ENCODE measurements at regions not wholly inside any gene's neighbourhood (a gene's known extent, or its start where the extent isn't known, plus 50 kb on each side); places are given as distances from the start of the nearest gene placed in this dataset.

DNA sequence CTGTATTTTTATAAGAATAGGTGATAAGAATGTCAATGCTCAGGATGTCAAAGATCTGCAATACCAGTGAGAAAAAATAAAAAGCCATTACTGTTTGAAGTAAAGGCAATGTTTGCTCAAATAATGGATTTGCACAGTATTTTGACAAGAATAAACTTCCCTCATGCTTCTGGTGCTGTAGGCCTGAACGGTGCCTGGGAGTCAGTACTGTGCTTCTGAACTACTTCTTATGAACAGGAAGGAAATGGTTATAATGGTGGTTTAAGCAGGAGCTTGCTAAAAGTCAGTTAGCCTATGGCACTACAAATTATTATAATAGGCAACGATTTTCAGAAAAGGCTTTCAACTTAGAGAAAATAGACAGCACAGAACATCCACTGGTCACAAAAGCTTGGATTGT is 548.3 kb upstream of the CDH18 start:
- Mint-ChIP-seq H3K27me3 (no peaks in the 10 kb centered on the region), H3K4me1 (ENCODE audit: low read depth) (peaks cover 4% of the 10 kb centered on the region), H3K27ac (no peak overlapping the region), H3K9me3 (ENCODE audit: low read depth) (peaks cover 5% of the 10 kb centered on the region), H3K36me3 (ENCODE audit: insufficient read depth) (peaks cover 2% of the 10 kb centered on the region), H3K4me3 (ENCODE audit: low read depth) (no peak overlapping the region)
- TF ChIP-seq, protein P1, sequence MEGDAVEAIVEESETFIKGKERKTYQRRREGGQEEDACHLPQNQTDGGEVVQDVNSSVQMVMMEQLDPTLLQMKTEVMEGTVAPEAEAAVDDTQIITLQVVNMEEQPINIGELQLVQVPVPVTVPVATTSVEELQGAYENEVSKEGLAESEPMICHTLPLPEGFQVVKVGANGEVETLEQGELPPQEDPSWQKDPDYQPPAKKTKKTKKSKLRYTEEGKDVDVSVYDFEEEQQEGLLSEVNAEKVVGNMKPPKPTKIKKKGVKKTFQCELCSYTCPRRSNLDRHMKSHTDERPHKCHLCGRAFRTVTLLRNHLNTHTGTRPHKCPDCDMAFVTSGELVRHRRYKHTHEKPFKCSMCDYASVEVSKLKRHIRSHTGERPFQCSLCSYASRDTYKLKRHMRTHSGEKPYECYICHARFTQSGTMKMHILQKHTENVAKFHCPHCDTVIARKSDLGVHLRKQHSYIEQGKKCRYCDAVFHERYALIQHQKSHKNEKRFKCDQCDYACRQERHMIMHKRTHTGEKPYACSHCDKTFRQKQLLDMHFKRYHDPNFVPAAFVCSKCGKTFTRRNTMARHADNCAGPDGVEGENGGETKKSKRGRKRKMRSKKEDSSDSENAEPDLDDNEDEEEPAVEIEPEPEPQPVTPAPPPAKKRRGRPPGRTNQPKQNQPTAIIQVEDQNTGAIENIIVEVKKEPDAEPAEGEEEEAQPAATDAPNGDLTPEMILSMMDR (IDR thresholded peaks at IDR 0.05; ENCODE audit: unreplicated experiment): no peak
- no peak for DNase-seq (ENCODE audit: low spot score, unreplicated experiment)

DNA sequence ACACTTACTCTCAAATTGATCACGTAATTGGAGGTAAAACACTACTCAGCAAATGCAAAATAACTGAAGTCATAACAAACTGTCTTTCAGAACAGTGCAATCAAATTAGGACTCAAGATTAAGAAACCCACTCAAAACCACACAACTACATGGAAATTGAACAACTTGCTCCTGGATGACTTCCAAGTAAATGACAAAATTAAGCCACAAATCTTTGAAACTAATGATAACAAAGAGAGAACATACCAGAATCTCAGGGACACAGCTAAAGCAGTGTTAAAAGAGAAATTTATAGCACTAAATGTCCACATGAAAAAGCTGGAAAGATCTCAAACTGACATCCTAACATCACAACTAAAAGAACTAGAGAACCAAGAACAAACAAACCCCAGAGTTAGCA is 540.5 kb upstream of the CDH18 start:
- Mint-ChIP-seq H3K36me3 (ENCODE audit: insufficient read depth) (peaks cover 5% of the 10 kb centered on the region), H3K4me3 (ENCODE audit: low read depth) (no peak overlapping the region), H3K9me3 (ENCODE audit: low read depth) (peaks cover 35% of the 10 kb centered on the region), H3K4me1 (ENCODE audit: low read depth) (no peaks in the 10 kb centered on the region), H3K27me3 (no peaks in the 10 kb centered on the region), H3K27ac (no peak overlapping the region)
- DNase-seq (ENCODE audit: low spot score, unreplicated experiment): no peak
- TF ChIP-seq, protein P1 (IDR thresholded peaks at IDR 0.05; ENCODE audit: unreplicated experiment): no peak

DNA sequence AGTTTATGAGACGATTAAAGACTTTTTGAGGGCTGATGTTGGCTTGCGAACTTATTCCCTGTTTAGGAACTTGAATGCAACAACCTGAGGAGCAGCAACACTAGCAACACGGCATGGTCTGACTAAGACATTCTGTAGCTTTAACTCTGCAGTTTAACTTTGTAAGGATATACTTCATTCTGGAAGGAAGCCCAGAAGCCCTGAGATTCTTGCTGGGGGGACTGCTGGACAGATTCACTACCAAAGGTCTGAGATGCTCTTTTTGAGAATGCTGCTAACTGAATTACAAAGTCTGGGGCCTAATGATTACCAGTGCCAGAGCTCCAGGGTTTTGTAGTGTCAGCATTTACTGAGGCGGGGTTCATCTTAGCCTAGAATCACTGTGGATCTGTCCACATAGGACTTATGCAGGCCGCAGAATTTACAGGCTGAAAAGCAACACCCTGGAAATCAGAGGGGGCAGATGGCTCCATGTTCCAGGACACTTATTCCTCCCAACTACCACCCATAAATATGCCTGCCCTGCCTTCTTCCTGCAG is 537.1 kb upstream of the CDH18 start:
- Mint-ChIP-seq H3K27ac (no peak overlapping the region), H3K4me1 (ENCODE audit: low read depth) (peaks cover 2% of the 10 kb centered on the region), H3K9me3 (ENCODE audit: low read depth) (peaks cover 33% of the 10 kb centered on the region), H3K4me3 (ENCODE audit: low read depth) (no peak overlapping the region), H3K36me3 (ENCODE audit: insufficient read depth) (peaks cover 5% of the 10 kb centered on the region), H3K27me3 (no peaks in the 10 kb centered on the region)
- DNase-seq (ENCODE audit: low spot score, unreplicated experiment): no peak
- TF ChIP-seq, protein P1 (IDR thresholded peaks at IDR 0.05; ENCODE audit: unreplicated experiment): no peak

DNA sequence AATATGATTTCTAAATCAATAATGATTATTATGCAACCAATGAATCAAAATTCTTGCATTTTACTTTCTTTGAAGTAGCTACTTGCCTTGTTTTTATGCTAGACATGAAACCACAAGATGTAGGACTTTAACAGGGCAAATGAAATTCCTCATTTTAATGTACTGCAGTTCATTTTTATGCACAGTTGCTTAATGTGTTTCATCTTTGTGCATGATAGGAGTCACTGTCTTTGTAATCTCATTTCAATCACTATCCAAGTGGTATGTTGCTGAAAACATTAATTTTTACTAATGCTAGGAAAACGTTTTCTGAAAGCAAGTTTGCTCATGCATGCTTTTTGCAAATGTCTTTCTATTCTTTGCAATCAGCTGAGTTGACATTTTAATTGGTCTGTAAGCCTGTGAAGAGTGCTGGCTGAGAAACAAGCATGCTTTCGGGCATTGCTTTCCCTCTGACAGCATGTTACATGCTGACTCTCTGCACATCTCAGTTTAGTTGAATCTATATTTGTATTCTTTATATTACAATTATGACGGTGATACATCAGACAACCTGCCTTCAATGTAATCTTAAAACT is 535.0 kb upstream of the CDH18 start:
- Mint-ChIP-seq H3K36me3 (ENCODE audit: insufficient read depth) (peaks cover 4% of the 10 kb centered on the region), H3K27me3 (no peaks in the 10 kb centered on the region), H3K9me3 (ENCODE audit: low read depth) (peaks cover 13% of the 10 kb centered on the region), H3K4me1 (ENCODE audit: low read depth) (peaks cover 2% of the 10 kb centered on the region), H3K27ac (no peak overlapping the region), H3K4me3 (ENCODE audit: low read depth) (no peak overlapping the region)
- no peak for DNase-seq (ENCODE audit: low spot score, unreplicated experiment)
- TF ChIP-seq, protein P1 (IDR thresholded peaks at IDR 0.05; ENCODE audit: unreplicated experiment): no peak

DNA sequence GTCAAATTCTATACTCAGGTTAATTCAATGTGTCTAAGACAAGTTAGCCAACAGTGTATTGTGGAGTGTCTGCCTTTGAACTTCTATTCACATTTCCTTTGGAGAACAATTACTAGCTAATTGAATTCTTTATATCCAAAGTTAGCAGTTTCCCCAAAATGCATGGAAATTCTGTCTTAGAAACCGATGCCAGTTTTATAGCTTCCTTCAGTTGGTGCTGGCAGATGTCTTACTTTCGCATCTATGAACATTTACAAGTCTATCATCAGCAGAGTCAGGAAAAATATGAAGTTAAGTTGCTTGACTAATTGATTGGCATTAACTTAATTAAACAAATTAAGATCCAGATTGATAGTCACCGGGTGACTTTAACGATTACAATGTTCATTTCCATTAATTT is 527.6 kb upstream of the CDH18 start:
- no peak overlapping the region for H3K4me3 Mint-ChIP-seq (ENCODE audit: low read depth)

More for the DNA sequence above, 527.6 kb upstream of the CDH18 start:
- Mint-ChIP-seq H3K4me1 (ENCODE audit: low read depth) (peaks cover 2% of the 10 kb centered on the region), H3K27me3 (no peaks in the 10 kb centered on the region), H3K27ac (no peak overlapping the region), H3K9me3 (ENCODE audit: low read depth) (no peaks in the 10 kb centered on the region), H3K36me3 (ENCODE audit: insufficient read depth) (no peaks in the 10 kb centered on the region)
- DNase-seq (ENCODE audit: low spot score, unreplicated experiment): no peak
- TF ChIP-seq, protein P1 (IDR thresholded peaks at IDR 0.05; ENCODE audit: unreplicated experiment): no peak

Measured in progenitor cell of endocrine pancreas (in vitro differentiated cells).